NCI-H1930 (cell line): ENCODE measurements at regions not wholly inside any gene's neighbourhood (a gene's known extent, or its start where the extent isn't known, plus 50 kb on each side); places are given as distances from the start of the nearest gene placed in this dataset.
"Not testable (repeated sequence)": the region's sequence is repeated elsewhere in the genome, so short reads cannot be mapped to it uniquely, and the experiment has no call there.

Experiments used
- DNase-seq, 2 experiments: peaks; one replicate each; lab custom pipeline; 2025; lab: John Stamatoyannopoulos, UW

DNA sequence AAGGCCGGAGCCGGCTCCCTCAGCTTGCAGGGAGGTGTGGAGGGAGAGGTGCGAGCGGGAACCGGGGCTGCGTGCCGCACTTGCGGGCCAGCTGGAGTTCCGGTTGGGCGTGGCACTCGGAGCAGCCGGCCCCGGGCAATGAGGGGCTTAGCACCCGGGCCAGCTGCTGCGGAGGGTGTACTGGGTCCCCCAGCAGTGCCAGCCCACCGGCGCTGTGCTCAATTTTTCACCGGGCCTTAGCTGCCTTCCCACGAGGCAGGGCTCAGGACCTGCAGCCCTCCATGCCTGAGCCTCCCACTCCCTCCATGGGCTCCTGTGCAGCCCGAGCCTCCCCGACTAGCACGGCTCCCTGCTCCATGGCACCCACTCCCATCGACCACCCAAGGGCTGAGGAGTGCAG, 62.2 kb upstream of the ANKRD55 start:
- DNase-seq = not testable (repeated sequence)

DNA sequence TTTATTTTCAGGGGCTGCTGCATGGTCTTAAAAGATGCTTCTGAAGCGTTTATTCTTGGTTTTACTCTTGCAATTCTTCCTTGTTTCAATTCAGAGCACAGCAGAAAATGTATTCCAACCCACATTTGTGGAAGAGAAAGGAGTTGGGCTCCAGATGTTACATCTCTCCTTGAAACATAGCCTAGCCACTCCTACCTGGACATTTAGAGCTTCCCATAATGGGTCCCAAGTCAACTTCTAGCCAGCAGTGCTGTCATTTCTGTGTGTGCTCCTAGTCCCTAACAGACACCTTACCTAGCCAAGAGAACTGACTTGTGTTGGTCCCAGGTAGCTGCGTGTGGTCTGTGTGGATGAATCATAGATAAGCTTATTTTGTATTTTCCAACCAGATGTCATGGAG, 61.2 kb upstream of the ANKRD55 start:
- no peak for DNase-seq

DNA sequence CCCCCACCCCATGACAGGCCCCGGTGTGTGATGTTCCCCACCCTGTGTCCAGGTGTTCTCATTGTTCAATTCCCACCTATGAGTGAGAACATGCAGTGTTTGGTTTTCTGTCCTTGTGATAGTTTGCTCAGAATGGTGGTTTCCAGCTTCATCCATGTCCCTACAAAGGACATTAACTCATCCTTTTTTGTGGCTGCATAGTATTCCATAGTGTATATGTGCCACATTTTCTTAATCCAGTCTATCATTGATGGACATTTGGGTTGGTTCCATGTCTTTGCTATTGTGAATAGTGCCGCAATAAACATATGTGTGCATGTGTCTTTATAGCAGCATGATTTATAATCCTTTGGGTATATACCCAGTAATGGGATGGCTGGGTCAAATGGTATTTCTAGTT, 59.7 kb upstream of the ANKRD55 start:
- not testable (repeated sequence) for DNase-seq

DNA sequence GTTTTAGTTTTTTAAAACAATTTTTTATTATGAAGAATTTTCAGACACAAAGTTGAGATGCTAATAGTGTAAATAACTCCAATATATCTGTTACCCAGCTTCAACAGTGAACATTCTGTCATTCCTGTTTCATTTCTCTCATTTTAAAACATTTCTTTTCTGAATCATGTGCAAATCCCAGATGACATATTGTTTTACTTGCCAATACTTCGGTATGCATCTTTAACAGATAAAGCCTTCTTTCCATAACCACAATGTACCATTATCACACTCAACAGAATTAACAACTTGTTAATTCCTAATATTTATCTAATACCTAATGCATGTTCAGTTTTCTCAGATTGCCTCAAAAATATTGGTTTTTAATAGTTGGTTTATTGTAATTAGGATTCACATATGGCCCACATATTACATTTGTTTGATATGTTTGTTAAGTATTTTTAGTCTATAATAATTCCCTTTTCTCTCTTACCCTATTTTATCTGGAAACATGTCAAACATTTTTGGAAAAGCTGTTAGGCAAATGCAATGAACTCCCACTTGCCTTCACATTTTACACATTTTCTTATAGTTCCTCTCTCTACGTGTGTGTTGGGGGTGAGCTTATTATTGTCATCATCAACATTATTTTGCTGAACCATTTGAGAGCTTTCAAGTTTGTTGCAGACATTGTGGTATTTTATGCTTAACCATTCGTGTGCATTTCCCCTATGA, 58.7 kb upstream of the ANKRD55 start:
- no peak for DNase-seq

DNA sequence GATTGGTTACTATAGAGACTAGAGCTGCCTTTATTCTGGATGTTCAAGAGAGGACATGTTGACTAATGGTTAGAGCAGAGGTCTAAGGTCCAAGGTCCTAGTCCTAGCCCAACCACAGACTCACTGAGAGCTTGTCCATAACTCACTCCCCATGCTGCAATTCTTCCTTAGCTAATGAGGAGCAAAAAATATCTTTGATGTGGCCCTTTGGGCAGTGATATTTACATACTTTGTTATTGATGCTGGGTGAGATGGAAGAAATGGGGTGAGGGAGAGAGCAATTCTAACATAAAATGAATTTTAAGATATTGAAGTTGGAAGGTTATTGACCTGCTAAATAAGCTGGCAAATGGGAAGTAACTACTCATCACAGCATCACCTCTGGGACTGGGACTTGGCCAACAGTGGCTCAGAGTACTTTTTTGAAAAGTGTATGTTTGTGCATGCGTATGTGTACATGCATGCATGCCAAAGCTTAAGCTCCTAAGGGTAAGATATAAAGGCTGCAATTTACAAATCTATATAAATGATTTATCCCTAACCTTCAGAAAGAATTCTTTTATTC, 58.0 kb upstream of the ANKRD55 start:
- DNase-seq = no peak

DNA sequence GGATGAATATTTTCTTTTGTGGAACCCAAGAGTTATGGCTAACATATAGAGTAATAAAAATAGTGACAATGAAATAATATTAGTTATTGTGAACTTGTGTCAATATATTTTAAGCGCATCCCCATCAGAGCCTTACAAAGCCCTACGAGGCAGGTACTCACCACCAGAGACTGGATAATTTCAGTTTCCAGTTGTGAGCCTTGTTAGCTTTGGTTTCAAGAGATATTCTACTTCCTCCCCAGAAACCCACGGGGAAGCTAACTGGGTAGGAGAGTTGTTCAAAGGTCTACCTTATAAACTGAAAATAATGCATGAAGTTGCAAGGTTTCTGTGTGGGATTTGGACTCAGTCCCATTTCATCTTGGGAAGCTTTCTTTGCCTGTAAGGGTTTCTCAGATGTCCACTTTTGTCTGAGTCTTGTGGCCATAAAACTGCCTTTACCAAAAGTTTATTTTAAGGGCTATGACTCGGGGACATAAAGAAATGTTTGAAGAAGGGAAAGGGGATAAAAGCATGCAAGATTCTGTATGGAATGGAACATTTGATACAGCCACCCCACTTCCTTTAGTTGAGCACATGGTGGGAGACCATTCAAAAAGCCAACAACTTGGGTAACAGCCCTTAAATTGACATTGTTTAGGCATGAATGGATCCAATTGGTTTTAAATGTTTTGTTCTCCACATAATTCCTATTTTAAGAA, 57.4 kb upstream of the ANKRD55 start:
- DNase-seq = no peak

DNA sequence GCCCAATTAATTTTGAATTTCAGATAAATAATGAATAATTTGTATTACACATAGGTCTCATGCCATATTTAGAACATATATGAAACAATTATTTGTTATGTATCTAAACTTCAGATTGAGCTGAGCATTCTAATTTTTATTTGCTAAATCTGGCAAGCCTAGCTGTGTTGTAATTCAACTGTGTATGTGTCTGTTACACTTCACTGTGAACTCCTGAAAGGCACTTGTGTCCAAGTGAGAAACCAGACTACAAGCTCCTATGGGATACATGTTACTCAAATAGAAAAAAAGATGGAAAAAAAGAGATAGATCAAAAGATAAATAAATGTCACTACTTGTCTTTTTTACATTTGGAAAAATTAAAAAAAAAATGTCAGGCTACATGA, 56.5 kb upstream of the ANKRD55 start:
- no peak for DNase-seq

DNA sequence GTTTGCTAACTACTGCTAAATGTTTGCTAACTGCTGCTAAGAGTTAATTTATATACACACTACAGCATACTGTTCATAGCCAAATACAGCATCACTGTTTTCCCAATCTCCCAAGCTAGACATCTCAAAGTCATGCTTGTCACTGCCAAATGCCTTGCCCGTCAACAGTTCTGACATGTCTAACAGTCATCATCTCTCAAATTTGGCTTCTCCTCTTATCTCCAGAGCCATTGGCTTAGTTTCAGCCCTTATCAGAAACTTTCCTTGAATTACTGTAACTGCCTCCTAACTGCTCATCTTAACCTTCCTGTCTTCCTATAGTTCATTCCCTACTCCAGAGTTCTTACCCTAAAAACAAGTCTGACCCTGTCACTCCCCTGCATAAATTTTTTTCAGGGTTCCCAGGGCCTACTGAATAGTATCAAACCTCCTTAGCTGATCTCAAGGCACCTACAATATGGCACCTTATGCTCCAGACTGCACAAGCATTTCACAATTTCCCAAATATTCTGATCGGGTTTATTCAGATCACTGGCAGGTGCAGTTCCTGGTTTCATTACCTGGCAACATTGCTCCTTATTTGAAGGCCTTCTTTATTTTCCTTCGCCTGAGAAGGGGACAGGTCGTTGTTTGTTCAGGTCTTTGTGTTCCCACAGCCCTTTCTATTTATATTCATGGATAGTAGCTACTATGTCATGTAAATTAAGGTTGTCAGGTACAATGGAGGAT, 55.9 kb upstream of the ANKRD55 start:
- DNase-seq = no peak

DNA sequence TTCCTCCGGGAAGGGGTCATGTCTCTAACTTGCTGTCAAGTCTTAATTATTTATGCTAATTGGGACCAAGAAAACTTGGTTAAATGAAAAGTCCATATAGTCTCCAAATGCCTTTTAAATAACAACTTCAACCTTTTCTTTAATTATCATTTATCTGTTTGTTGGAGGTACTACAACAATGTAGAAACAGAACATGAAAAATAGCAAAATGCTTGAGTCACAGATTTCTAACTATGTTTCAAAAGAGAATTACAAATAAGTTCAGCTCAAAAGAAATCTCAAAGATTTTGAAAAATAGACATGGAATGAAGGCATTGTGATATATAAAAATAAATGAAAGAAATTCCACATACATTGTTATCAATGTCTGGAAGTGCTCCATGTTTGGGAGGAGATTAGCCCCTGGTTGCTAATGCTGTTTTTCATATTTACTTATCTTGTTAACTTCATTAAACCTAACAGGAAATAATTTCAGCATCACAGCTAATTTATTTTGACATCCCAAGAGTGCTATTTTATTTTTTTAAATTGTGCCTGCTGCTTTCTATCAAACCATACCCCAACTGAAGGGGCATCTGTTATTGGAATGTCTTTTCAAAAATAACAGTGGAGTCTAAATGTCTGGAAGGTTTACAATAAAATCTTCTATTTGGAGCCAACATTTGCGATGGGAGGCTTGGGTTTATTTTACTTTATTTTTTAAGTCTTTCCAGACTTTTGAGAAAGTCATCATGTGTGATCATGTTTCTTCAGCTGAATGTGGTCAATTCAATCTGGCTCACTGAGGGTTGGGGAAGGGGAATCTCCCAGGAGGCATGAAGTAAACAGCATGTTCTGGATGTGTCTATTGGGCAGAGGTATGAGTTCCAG, 53.1 kb upstream of the ANKRD55 start:
- no peak for DNase-seq

DNA sequence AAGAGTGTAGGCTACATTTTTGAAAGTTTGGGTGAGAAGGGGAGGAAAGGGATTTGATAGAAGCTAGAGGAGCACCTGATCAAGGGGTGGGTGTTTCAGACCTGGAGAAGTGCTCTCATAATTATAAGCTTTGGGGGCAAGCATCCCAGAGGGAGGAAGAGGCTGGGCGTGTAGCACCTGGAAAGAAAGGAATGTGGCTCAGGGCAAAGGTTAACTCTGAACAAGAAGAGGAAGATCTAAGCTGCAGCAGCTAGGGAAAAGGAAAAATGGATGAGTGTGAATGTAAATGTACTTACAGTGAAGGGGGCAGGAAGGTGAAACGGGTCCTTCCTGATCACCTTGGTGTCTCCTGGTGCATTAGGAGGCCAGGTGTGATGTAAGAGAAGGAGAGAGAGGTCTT, 49.8 kb upstream of the ANKRD55 start:
- no peak for DNase-seq
